Activated T-helper 1 cell treated with anti-CD3 and anti-CD28 coated beads, Interleukin-12 subunit alpha, Interleukin-12 subunit beta, Interleukin-2, Interleukin-4 antibody, amounts not matched to agents 30 ng/mL and 10 ng/mL and 1 ng/mL, durations not matched to agents 14 hours and 24 hours and 36 hours (primary cell): ENCODE measurements at regions not wholly inside any gene's neighbourhood (a gene's known extent, or its start where the extent isn't known, plus 50 kb on each side); places are given as distances from the start of the nearest gene placed in this dataset.
"Not testable (repeated sequence)": the region's sequence is repeated elsewhere in the genome, so short reads cannot be mapped to it uniquely, and the experiment has no call there.

ENCODE experiments used
- DNase-seq: peaks from one replicate; pipeline ENCODE4 v3.0.0; 2021; ENCODE audit warnings: low spot score
- H3K27ac Mint-ChIP-seq: one replicate; pipeline ENCODE4 v1.8.0; 2021; ENCODE audit warnings: mild to moderate bottlenecking, mixed read lengths
- H3K27me3 Mint-ChIP-seq: one replicate; pipeline ENCODE4 v1.8.0; 2022; ENCODE audit warnings: mild to moderate bottlenecking, moderate library complexity, mixed read lengths; ENCODE audit not compliant: insufficient read depth
- H3K36me3 Mint-ChIP-seq: one replicate; pipeline ENCODE4 v1.8.0; 2021; ENCODE audit warnings: low read depth, mixed read lengths
- H3K4me1 Mint-ChIP-seq: one replicate; pipeline ENCODE4 v1.8.0; 2021; ENCODE audit warnings: low read depth, mixed read lengths
- H3K4me3 Mint-ChIP-seq: one replicate; pipeline ENCODE4 v1.8.0; 2021; ENCODE audit warnings: mild to moderate bottlenecking, moderate library complexity, mixed read lengths
- H3K9me3 Mint-ChIP-seq: one replicate; pipeline ENCODE4 v1.8.0; 2021; ENCODE audit warnings: mixed read lengths
- intact Hi-C: fragments of 100-400 bp; cut with micrococcal nuclease; formaldehyde crosslinking; loops from one replicate; pipeline ENCODE4 v1.15.1; 2024

- Mint-ChIP-seq H3K36me3 (no peaks in the 10 kb centered on the region), H3K27ac (no peak overlapping the region), H3K27me3 (no peaks in the 10 kb centered on the region), H3K9me3 (peaks cover 17% of the 10 kb centered on the region), H3K4me1 (no peaks in the 10 kb centered on the region), H3K4me3 (no peak overlapping the region)
- no peak for DNase-seq
- intact Hi-C loops, result no loop called here
Observed at GRCh38 chr4:179666226-179666625, 2224.0 kb upstream of the AGA start.

- H3K4me3 Mint-ChIP-seq, result no peak overlapping the region
- DNase-seq, result no peak
- H3K9me3 Mint-ChIP-seq, result peaks cover 15% of the 10 kb centered on the region
- H3K36me3 Mint-ChIP-seq, result no peaks in the 10 kb centered on the region
- no peaks in the 10 kb centered on the region for H3K27me3 Mint-ChIP-seq
- intact Hi-C loops, result no loop called here
- H3K4me1 Mint-ChIP-seq, result no peaks in the 10 kb centered on the region
- H3K27ac Mint-ChIP-seq, result no peak overlapping the region
Observed at GRCh38 chr4:179671609-179672008, 2229.4 kb upstream of the AGA start.

- Mint-ChIP-seq H3K4me3 (no peak overlapping the region), H3K4me1 (no peaks in the 10 kb centered on the region), H3K9me3 (peaks cover 43% of the 10 kb centered on the region), H3K36me3 (no peaks in the 10 kb centered on the region), H3K27me3 (no peaks in the 10 kb centered on the region), H3K27ac (no peak overlapping the region)
- DNase-seq, result no peak
- intact Hi-C loops, result no loop called here
Observed at GRCh38 chr4:179678093-179678814, 2236.0 kb upstream of the AGA start.

- DNase-seq, H3K27ac Mint-ChIP-seq, intact Hi-C loops, H3K4me1 Mint-ChIP-seq, H3K36me3 Mint-ChIP-seq, H3K4me3 Mint-ChIP-seq, H3K27me3 Mint-ChIP-seq: not testable (repeated sequence)
- peaks cover 16% of the 10 kb centered on the region for H3K9me3 Mint-ChIP-seq
Observed at GRCh38 chr4:179683661-179684060, 2241.4 kb upstream of the AGA start.

GRCh38 chr4:179692222-179692621 lies 2250.0 kb upstream of the AGA start:
- no peak overlapping the region for H3K4me3 Mint-ChIP-seq
- H3K27ac Mint-ChIP-seq, result no peak overlapping the region
- H3K27me3 Mint-ChIP-seq, result no peaks in the 10 kb centered on the region
- intact Hi-C loops, result no loop called here
- no peaks in the 10 kb centered on the region for H3K36me3 Mint-ChIP-seq
- no peaks in the 10 kb centered on the region for H3K9me3 Mint-ChIP-seq
- no peaks in the 10 kb centered on the region for H3K4me1 Mint-ChIP-seq
- DNase-seq, result no peak

GRCh38 chr4:179695175-179695574 lies 2252.9 kb upstream of the AGA start:
- H3K4me1 Mint-ChIP-seq, result no peaks in the 10 kb centered on the region
- H3K36me3 Mint-ChIP-seq, result no peaks in the 10 kb centered on the region
- H3K9me3 Mint-ChIP-seq, result no peaks in the 10 kb centered on the region

GRCh38 chr4:179698321-179698720 lies 2256.1 kb upstream of the AGA start:
- H3K9me3 Mint-ChIP-seq, result no peaks in the 10 kb centered on the region
- no peaks in the 10 kb centered on the region for H3K36me3 Mint-ChIP-seq
- no peaks in the 10 kb centered on the region for H3K27me3 Mint-ChIP-seq
- no peak for DNase-seq
- no peak overlapping the region for H3K4me3 Mint-ChIP-seq
- no peak overlapping the region for H3K27ac Mint-ChIP-seq
- no peaks in the 10 kb centered on the region for H3K4me1 Mint-ChIP-seq
- intact Hi-C loops, result no loop called here

More at GRCh38 chr4:179695175-179695574, 2252.9 kb upstream of the AGA start:
- no peaks in the 10 kb centered on the region for H3K27me3 Mint-ChIP-seq
- intact Hi-C loops, result no loop called here
- no peak for DNase-seq
- H3K4me3 Mint-ChIP-seq, result no peak overlapping the region
- no peak overlapping the region for H3K27ac Mint-ChIP-seq

GRCh38 chr4:179709961-179710624 lies 2267.9 kb upstream of the AGA start:
- intact Hi-C loops, result no loop called here
- Mint-ChIP-seq H3K36me3 (no peaks in the 10 kb centered on the region), H3K9me3 (no peaks in the 10 kb centered on the region), H3K4me3 (no peak overlapping the region), H3K27me3 (no peaks in the 10 kb centered on the region), H3K4me1 (no peaks in the 10 kb centered on the region), H3K27ac (no peak overlapping the region)
- DNase-seq, result no peak

GRCh38 chr4:179719766-179720450 lies 2277.7 kb upstream of the AGA start:
- Mint-ChIP-seq H3K36me3 (no peaks in the 10 kb centered on the region), H3K4me3 (no peak overlapping the region), H3K27me3 (no peaks in the 10 kb centered on the region), H3K27ac (no peak overlapping the region), H3K9me3 (peaks cover 23% of the 10 kb centered on the region), H3K4me1 (no peaks in the 10 kb centered on the region)
- intact Hi-C loops, result no loop called here
- no peak for DNase-seq

- H3K4me1 Mint-ChIP-seq, H3K36me3 Mint-ChIP-seq, H3K27ac Mint-ChIP-seq, intact Hi-C loops, H3K27me3 Mint-ChIP-seq, H3K4me3 Mint-ChIP-seq, DNase-seq: not testable (repeated sequence)
- H3K9me3 Mint-ChIP-seq, result peaks cover 34% of the 10 kb centered on the region
Observed at GRCh38 chr4:179726491-179726890, 2284.3 kb upstream of the AGA start.

- no peaks in the 10 kb centered on the region for H3K4me1 Mint-ChIP-seq
- no peak overlapping the region for H3K4me3 Mint-ChIP-seq
- no peak for DNase-seq
- no peaks in the 10 kb centered on the region for H3K27me3 Mint-ChIP-seq
- H3K9me3 Mint-ChIP-seq, result peaks cover 28% of the 10 kb centered on the region
- no peaks in the 10 kb centered on the region for H3K36me3 Mint-ChIP-seq
- no peak overlapping the region for H3K27ac Mint-ChIP-seq
- intact Hi-C loops, result no loop called here
Observed at GRCh38 chr4:179728305-179728704, 2286.1 kb upstream of the AGA start.

- intact Hi-C loops, H3K27ac Mint-ChIP-seq, H3K36me3 Mint-ChIP-seq, H3K27me3 Mint-ChIP-seq, H3K4me3 Mint-ChIP-seq, DNase-seq, H3K9me3 Mint-ChIP-seq, H3K4me1 Mint-ChIP-seq: not testable (repeated sequence)
Observed at GRCh38 chr4:179736820-179737219, 2294.6 kb upstream of the AGA start.

- intact Hi-C loops, result no loop called here
- H3K9me3 Mint-ChIP-seq, result peaks cover 2% of the 10 kb centered on the region
- H3K4me3 Mint-ChIP-seq, result no peak overlapping the region
- H3K36me3 Mint-ChIP-seq, result no peaks in the 10 kb centered on the region
- H3K27me3 Mint-ChIP-seq, result no peaks in the 10 kb centered on the region
- H3K4me1 Mint-ChIP-seq, result no peaks in the 10 kb centered on the region
- no peak for DNase-seq
- no peak overlapping the region for H3K27ac Mint-ChIP-seq
Observed at GRCh38 chr4:179738822-179739221, 2296.6 kb upstream of the AGA start.
